ENCODE measurements at regions not wholly inside any gene's neighbourhood (a gene's known extent, or its start where the extent isn't known, plus 50 kb on each side); places are given as distances from the start of the nearest gene placed in this dataset.
"Not testable (repeated sequence)": the region's sequence is repeated elsewhere in the genome, so short reads cannot be mapped to it uniquely, and the experiment has no call there.

- Mint-ChIP-seq H3K4me3 (no peak overlapping the region), H3K27me3 (no peaks in the 10 kb centered on the region), H3K4me1 (no peaks in the 10 kb centered on the region), H3K36me3 (no peaks in the 10 kb centered on the region), H3K9me3 (peaks cover 5% of the 10 kb centered on the region), H3K27ac (no peak overlapping the region)
- no peak for DNase-seq
Observed at GRCh38 chr2:184993746-184994145, 395.4 kb downstream of the ZNF804A start.

- H3K4me1 Mint-ChIP-seq = no peaks in the 10 kb centered on the region
- H3K9me3 Mint-ChIP-seq = peaks cover 19% of the 10 kb centered on the region
- H3K36me3 Mint-ChIP-seq = no peaks in the 10 kb centered on the region
- DNase-seq = no peak
- H3K4me3 Mint-ChIP-seq = no peak overlapping the region
- no peaks in the 10 kb centered on the region for H3K27me3 Mint-ChIP-seq
- no peak overlapping the region for H3K27ac Mint-ChIP-seq
Observed at GRCh38 chr2:185006481-185006880, 408.2 kb downstream of the ZNF804A start.

GRCh38 chr2:185012643-185013042 lies 414.3 kb downstream of the ZNF804A start:
- peaks cover 1% of the 10 kb centered on the region for H3K36me3 Mint-ChIP-seq
- H3K4me3 Mint-ChIP-seq = no peak overlapping the region
- H3K9me3 Mint-ChIP-seq = peaks cover 29% of the 10 kb centered on the region
- no peak for DNase-seq
- no peak overlapping the region for H3K27ac Mint-ChIP-seq
- H3K27me3 Mint-ChIP-seq = no peaks in the 10 kb centered on the region
- H3K4me1 Mint-ChIP-seq = no peaks in the 10 kb centered on the region

DNA sequence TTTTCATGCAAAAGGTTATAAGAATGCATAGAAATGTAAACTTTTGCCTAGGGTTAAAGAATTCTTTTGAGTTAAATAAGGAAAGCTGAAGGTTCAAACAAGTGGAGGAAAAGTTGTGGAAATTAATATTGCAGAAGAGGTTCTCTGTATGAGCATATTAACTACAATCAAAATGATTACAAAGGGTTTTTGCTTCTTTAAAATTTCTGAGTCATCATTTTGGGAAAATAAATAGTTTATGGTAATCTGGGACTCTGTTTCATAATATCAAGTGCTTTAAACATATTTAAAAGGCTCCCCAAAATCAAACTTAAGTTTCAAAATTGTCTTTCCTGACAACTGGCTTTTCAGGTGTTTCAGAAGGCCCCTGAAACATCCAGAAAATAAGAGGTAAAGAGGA lies 415.7 kb downstream of the ZNF804A start:
- H3K27ac Mint-ChIP-seq = no peak overlapping the region
- DNase-seq = no peak
- H3K36me3 Mint-ChIP-seq = peaks cover 1% of the 10 kb centered on the region
- no peaks in the 10 kb centered on the region for H3K27me3 Mint-ChIP-seq
- no peaks in the 10 kb centered on the region for H3K4me1 Mint-ChIP-seq
- H3K9me3 Mint-ChIP-seq = peaks cover 29% of the 10 kb centered on the region
- no peak overlapping the region for H3K4me3 Mint-ChIP-seq

- DNase-seq, H3K4me3 Mint-ChIP-seq, H3K9me3 Mint-ChIP-seq, H3K27me3 Mint-ChIP-seq, H3K36me3 Mint-ChIP-seq, H3K4me1 Mint-ChIP-seq, H3K27ac Mint-ChIP-seq: not testable (repeated sequence)
Observed at GRCh38 chr2:185025891-185026290, 427.6 kb downstream of the ZNF804A start.

DNA sequence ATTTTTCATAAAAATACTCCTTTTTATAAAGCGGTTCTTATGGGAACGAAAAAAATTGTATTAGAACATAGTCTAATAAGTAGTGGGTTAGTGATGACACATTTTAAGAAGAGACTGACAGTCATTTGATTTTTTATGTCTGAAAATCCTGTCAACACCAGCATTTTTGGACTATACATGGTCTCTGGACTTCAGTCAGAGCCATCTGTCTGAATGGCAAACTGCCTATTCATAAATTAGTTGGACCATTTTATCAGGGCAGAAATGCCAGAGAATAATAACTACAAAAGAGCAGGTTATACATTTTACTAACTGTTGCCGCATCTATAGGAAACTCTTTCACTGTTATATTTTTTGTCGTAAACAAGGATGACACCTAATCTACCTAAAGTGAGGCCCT lies 437.6 kb downstream of the ZNF804A start:
- Mint-ChIP-seq H3K9me3 (peaks cover 16% of the 10 kb centered on the region), H3K27ac (no peak overlapping the region), H3K36me3 (no peaks in the 10 kb centered on the region), H3K4me3 (no peak overlapping the region), H3K4me1 (no peaks in the 10 kb centered on the region), H3K27me3 (no peaks in the 10 kb centered on the region)
- DNase-seq = no peak

- Mint-ChIP-seq H3K4me1 (no peaks in the 10 kb centered on the region), H3K27me3 (no peaks in the 10 kb centered on the region), H3K4me3 (no peak overlapping the region), H3K9me3 (peaks cover 21% of the 10 kb centered on the region), H3K27ac (no peak overlapping the region), H3K36me3 (no peaks in the 10 kb centered on the region)
- no peak for DNase-seq
Observed at GRCh38 chr2:185044323-185044874, 446.1 kb downstream of the ZNF804A start.

GRCh38 chr2:185050804-185051203 lies 452.5 kb downstream of the ZNF804A start:
- no peaks in the 10 kb centered on the region for H3K36me3 Mint-ChIP-seq
- no peak for DNase-seq
- peaks cover 5% of the 10 kb centered on the region for H3K9me3 Mint-ChIP-seq
- H3K27ac Mint-ChIP-seq = no peak overlapping the region
- no peaks in the 10 kb centered on the region for H3K4me1 Mint-ChIP-seq
- H3K4me3 Mint-ChIP-seq = no peak overlapping the region
- no peaks in the 10 kb centered on the region for H3K27me3 Mint-ChIP-seq

- Mint-ChIP-seq H3K36me3 (no peaks in the 10 kb centered on the region), H3K4me1 (no peaks in the 10 kb centered on the region), H3K4me3 (no peak overlapping the region), H3K9me3 (no peaks in the 10 kb centered on the region), H3K27me3 (no peaks in the 10 kb centered on the region), H3K27ac (no peak overlapping the region)
- DNase-seq = no peak
Observed at GRCh38 chr2:185063761-185064160, 465.4 kb downstream of the ZNF804A start.

DNA sequence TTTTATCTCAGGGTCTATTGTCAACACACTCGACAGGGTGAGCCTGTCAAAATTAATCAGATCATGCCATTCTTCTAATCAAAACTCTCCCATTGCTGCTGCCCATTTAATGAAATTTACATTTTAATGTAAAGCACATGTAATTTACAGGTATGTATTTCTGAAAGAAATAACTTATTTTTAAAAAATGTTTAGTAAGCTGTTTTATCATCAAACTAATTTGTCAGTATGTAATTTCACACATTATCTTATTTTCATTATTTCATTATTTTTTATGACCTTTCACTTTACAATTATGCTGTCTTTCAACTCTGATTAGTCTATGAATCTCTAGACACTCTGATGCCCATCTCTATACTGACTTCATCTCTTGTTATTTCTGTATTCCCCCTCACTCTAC lies 467.8 kb downstream of the ZNF804A start:
- no peaks in the 10 kb centered on the region for H3K36me3 Mint-ChIP-seq
- H3K9me3 Mint-ChIP-seq = no peaks in the 10 kb centered on the region

GRCh38 chr2:185069107-185069506 lies 470.8 kb downstream of the ZNF804A start:
- Mint-ChIP-seq H3K27ac (no peak overlapping the region), H3K27me3 (no peaks in the 10 kb centered on the region), H3K9me3 (no peaks in the 10 kb centered on the region), H3K4me1 (no peaks in the 10 kb centered on the region), H3K36me3 (no peaks in the 10 kb centered on the region), H3K4me3 (no peak overlapping the region)
- no peak for DNase-seq

More for the DNA sequence above, 467.8 kb downstream of the ZNF804A start:
- no peak overlapping the region for H3K27ac Mint-ChIP-seq
- H3K4me1 Mint-ChIP-seq = no peaks in the 10 kb centered on the region
- no peaks in the 10 kb centered on the region for H3K27me3 Mint-ChIP-seq
- no peak overlapping the region for H3K4me3 Mint-ChIP-seq
- no peak for DNase-seq

- no peaks in the 10 kb centered on the region for H3K27me3 Mint-ChIP-seq
Observed at GRCh38 chr2:185074156-185074555, 475.8 kb downstream of the ZNF804A start.

DNA sequence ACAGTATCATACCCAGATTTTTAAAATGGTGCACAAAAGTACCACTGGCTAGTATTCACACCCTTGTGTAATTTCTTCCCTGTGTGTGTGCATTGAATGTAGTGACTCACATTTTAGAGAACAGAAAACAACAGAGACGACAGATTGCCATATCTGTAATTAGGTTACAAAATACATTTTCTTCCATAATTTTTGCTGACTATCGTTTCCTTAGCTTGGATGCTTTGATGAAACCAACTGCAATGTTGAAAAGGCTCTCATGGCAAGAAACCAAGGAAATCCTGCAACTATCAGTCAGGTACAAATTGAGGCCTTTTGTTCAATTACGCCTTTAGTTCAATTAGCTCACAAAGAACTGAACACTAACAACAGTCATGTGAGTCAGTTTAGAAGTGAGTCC lies 484.4 kb downstream of the ZNF804A start:
- H3K27ac Mint-ChIP-seq = no peak overlapping the region
- H3K4me3 Mint-ChIP-seq = no peak overlapping the region
- H3K4me1 Mint-ChIP-seq = no peaks in the 10 kb centered on the region
- DNase-seq = no peak
- no peaks in the 10 kb centered on the region for H3K27me3 Mint-ChIP-seq
- H3K9me3 Mint-ChIP-seq = peaks cover 2% of the 10 kb centered on the region
- H3K36me3 Mint-ChIP-seq = no peaks in the 10 kb centered on the region

More at GRCh38 chr2:185074156-185074555, 475.8 kb downstream of the ZNF804A start:
- Mint-ChIP-seq H3K36me3 (no peaks in the 10 kb centered on the region), H3K9me3 (no peaks in the 10 kb centered on the region), H3K4me1 (no peaks in the 10 kb centered on the region), H3K27ac (no peak overlapping the region), H3K4me3 (no peak overlapping the region)
- DNase-seq = no peak

DNA sequence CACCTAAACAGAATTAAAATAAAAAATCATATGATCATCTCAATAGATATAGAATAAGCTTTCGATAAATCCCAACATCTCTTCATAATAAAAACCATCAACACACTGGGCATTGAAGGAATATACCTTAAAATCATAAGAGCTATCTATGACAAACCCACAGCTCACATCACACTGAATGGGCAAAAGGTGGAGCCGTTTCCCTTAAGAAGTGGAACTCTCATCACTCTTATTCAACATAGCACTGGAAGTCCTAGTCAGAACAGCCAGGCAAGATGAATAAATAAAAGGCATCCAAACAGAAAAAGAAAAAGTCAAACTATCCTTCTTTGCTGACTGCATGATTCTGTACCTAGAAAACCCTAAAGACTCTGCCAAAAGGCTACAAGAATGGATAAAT lies 510.3 kb downstream of the ZNF804A start:
- H3K36me3 Mint-ChIP-seq = no peaks in the 10 kb centered on the region
- no peaks in the 10 kb centered on the region for H3K4me1 Mint-ChIP-seq
- no peak overlapping the region for H3K4me3 Mint-ChIP-seq
- H3K9me3 Mint-ChIP-seq = peaks cover 1% of the 10 kb centered on the region
- no peak for DNase-seq
- no peaks in the 10 kb centered on the region for H3K27me3 Mint-ChIP-seq
- no peak overlapping the region for H3K27ac Mint-ChIP-seq

DNA sequence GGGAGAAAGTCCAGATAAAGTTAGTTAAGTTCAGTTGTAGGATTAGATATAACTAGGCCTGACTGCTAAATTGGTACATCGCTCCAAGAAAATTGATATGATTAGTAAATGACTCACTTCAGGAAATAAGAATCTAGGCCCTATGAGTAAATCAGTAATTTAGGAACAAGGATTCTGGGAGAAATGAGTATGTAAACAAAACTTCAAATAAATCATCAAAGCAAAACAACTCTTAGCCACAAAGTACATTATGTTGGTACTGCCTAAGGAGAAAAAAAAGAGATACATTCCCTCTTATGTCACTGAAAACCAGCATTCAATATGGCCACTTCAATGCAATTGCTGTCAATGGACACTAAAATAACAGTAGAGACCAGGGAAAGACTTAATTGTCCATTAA lies 529.1 kb downstream of the ZNF804A start:
- no peaks in the 10 kb centered on the region for H3K27me3 Mint-ChIP-seq
- no peak for DNase-seq
- H3K4me3 Mint-ChIP-seq = no peak overlapping the region
- no peaks in the 10 kb centered on the region for H3K36me3 Mint-ChIP-seq
- no peak overlapping the region for H3K27ac Mint-ChIP-seq
- H3K4me1 Mint-ChIP-seq = no peaks in the 10 kb centered on the region
- peaks cover 5% of the 10 kb centered on the region for H3K9me3 Mint-ChIP-seq

GRCh38 chr2:185128346-185128745 lies 530.0 kb downstream of the ZNF804A start:
- no peak overlapping the region for H3K27ac Mint-ChIP-seq
- no peaks in the 10 kb centered on the region for H3K4me1 Mint-ChIP-seq
- peaks cover 5% of the 10 kb centered on the region for H3K9me3 Mint-ChIP-seq
- no peak overlapping the region for H3K4me3 Mint-ChIP-seq
- no peak for DNase-seq
- H3K27me3 Mint-ChIP-seq = no peaks in the 10 kb centered on the region
- H3K36me3 Mint-ChIP-seq = no peaks in the 10 kb centered on the region

DNA sequence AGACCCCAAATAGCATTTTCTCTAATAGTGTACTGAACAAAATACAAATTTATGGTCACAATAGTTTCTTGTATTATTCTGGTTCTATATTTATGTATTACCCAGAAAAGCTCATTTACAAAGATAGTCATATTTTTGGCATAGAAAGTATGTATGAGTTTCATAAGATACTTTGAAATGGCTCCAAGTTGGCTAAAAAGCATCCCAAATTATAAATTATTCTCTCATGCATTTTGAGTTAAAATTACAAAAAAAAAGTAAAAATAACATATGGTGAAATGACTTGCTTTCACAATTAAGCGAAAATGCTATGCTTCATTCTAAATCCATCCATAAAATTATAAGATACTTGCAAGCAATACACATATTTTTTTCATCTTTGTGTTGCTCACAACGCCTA lies 530.7 kb downstream of the ZNF804A start:
- Mint-ChIP-seq H3K36me3 (no peaks in the 10 kb centered on the region), H3K9me3 (peaks cover 9% of the 10 kb centered on the region), H3K27ac (no peak overlapping the region), H3K4me1 (no peaks in the 10 kb centered on the region), H3K4me3 (no peak overlapping the region), H3K27me3 (no peaks in the 10 kb centered on the region)
- no peak for DNase-seq

Data from activated naive CD8-positive, alpha-beta T cell treated with anti-CD3 and anti-CD28 coated beads for 36 hours (primary cell).